OCI-LY3 (cell line): ENCODE measurements at regions not wholly inside any gene's neighbourhood (a gene's known extent, or its start where the extent isn't known, plus 50 kb on each side); places are given as distances from the start of the nearest gene placed in this dataset.

Experiments used
- H2AFZ ChIP-seq: fragments of 200-600, 300-600 bp; shearing (Covaris generic); 2 replicates; pipeline ENCODE4 v1.6.0; 2014; ENCODE audit warnings: antibody characterized with exemption, low read depth, low read length
- H3K27ac ChIP-seq: fragments of 200-600, 300-600 bp; sonication (generic); 2 replicates; pipeline ENCODE4 v1.5.1; 2014; ENCODE audit warnings: mild to moderate bottlenecking, low read length, moderate library complexity, mixed read lengths
- H3K27me3 ChIP-seq: fragments of 200-600, 300-600 bp; sonication (generic); 2 replicates; pipeline ENCODE4 v1.6.1; 2014; ENCODE audit warnings: low read depth, low read length, mixed read lengths
- H3K36me3 ChIP-seq: fragments of 200-600, 300-600 bp; sonication (generic); replicated peaks from 2 replicates; pipeline ENCODE3; 2014; ENCODE audit warnings: low read depth, low read length, mixed read lengths
- H3K4me1 ChIP-seq: fragments of 300-600, 200-600 bp; sonication (generic); 2 replicates; pipeline ENCODE4 v1.6.1; 2014; ENCODE audit warnings: low read length, mixed read lengths
- H3K4me2 ChIP-seq: fragments of 200-600, 300-600 bp; sonication (generic); 2 replicates; pipeline ENCODE4 v1.6.1; 2014; ENCODE audit warnings: low read length, mixed read lengths
- H3K4me3 ChIP-seq: fragments of 300-600, 200-600 bp; sonication (generic); 2 replicates; pipeline ENCODE4 v1.5.1; 2014; ENCODE audit warnings: antibody characterized with exemption, mild to moderate bottlenecking, low read length, moderate library complexity
- H3K79me2 ChIP-seq: fragments of 300-600, 200-600 bp; shearing (Covaris generic); 2 replicates; pipeline ENCODE4 v1.6.1; 2014; ENCODE audit warnings: mild to moderate bottlenecking, low read length, mixed read lengths
- H3K9ac ChIP-seq: fragments of 300-600, 200-600 bp; shearing (Covaris generic); 2 replicates; pipeline ENCODE4 v1.6.0; 2014; ENCODE audit warnings: mild to moderate bottlenecking, low read length, moderate library complexity
- H3K9me3 ChIP-seq: fragments of 200-600, 300-600 bp; shearing (Covaris generic); 2 replicates; pipeline ENCODE4 v1.6.1; 2014; ENCODE audit warnings: low read length, mixed read lengths; ENCODE audit not compliant: insufficient read depth
- H4K20me1 ChIP-seq: fragments of 200-600, 300-600 bp; sonication (generic); 2 replicates; pipeline ENCODE4 v1.6.1; 2016; ENCODE audit warnings: low read length, mixed read lengths; ENCODE audit not compliant: insufficient read depth
- EZH2phosphoT487 ChIP-seq: fragments of 200-600 bp; shearing (Covaris generic); IDR thresholded peaks from 2 replicates; pipeline ENCODE4 v1.6.1; 2018; ENCODE audit warnings: antibody characterized with exemption, mixed run types, low read depth
- TF ChIP-seq, protein P1 (sequence below): fragments of 200-600, 300-600 bp; sonication (generic); IDR thresholded peaks from 2 replicates; pipeline ENCODE4 v1.5.1; 2014; ENCODE audit warnings: antibody characterized with exemption, low read length, low read depth

DNA sequence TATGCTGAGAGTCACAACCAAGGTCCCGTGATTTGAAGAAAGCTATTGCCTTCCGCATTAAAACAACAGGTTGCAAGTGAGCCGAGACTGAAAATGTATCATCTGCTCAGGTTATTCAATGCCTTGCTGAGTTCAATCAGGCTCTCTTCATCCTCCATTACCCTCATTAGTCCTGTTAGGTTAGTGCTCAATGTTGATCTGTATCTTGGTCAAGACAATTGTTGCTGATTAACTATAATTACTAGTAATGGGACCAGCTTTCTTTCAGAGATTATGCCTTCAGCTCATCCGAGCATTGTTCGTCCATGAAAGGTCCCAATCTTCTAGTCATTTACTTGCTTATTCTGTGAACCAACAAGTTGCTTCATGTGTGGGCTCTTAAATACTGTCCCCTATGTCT lies 534.6 kb upstream of the FAM241A start:
- H3K27ac ChIP-seq = no peak overlapping the region
- no peak for TF ChIP-seq EZH2phosphoT487
- TF ChIP-seq, protein P1, sequence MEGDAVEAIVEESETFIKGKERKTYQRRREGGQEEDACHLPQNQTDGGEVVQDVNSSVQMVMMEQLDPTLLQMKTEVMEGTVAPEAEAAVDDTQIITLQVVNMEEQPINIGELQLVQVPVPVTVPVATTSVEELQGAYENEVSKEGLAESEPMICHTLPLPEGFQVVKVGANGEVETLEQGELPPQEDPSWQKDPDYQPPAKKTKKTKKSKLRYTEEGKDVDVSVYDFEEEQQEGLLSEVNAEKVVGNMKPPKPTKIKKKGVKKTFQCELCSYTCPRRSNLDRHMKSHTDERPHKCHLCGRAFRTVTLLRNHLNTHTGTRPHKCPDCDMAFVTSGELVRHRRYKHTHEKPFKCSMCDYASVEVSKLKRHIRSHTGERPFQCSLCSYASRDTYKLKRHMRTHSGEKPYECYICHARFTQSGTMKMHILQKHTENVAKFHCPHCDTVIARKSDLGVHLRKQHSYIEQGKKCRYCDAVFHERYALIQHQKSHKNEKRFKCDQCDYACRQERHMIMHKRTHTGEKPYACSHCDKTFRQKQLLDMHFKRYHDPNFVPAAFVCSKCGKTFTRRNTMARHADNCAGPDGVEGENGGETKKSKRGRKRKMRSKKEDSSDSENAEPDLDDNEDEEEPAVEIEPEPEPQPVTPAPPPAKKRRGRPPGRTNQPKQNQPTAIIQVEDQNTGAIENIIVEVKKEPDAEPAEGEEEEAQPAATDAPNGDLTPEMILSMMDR = no peak
- no peak overlapping the region for H3K9ac ChIP-seq
- no peak overlapping the region for H2AFZ ChIP-seq
- H3K4me1 ChIP-seq = no peaks in the 10 kb centered on the region
- H3K9me3 ChIP-seq = no peaks in the 10 kb centered on the region
- no peak overlapping the region for H3K4me3 ChIP-seq
- no peaks in the 10 kb centered on the region for H4K20me1 ChIP-seq
- H3K36me3 ChIP-seq = no peaks in the 10 kb centered on the region
- H3K4me2 ChIP-seq = no peak overlapping the region
- H3K27me3 ChIP-seq = no peaks in the 10 kb centered on the region
- H3K79me2 ChIP-seq = no peaks in the 10 kb centered on the region

DNA sequence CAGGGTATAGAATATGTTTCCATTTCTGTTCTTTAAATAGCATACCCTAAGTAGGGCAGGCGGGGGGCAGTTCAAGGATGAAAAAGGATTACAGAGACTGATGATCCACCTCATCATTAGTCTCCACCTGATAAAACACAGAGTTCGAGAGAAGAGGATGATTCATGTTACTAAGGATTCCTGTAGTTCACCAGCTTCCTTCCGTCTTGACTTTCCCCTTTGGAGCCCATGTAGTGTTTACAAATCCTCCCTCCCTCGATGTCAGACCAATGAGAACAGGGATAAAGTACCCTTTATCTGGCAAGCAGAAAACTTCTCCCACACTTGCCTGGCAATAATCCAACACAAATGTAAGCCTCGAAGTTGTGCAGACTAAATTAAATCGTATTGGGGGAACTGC lies 526.3 kb upstream of the FAM241A start:
- Histone ChIP-seq H3K79me2 (no peaks in the 10 kb centered on the region), H3K4me1 (no peaks in the 10 kb centered on the region), H3K4me3 (no peak overlapping the region), H3K27ac (no peak overlapping the region), H3K4me2 (no peak overlapping the region), H3K9ac (no peak overlapping the region), H4K20me1 (no peaks in the 10 kb centered on the region), H3K27me3 (no peaks in the 10 kb centered on the region), H2AFZ (no peak overlapping the region), H3K9me3 (no peaks in the 10 kb centered on the region), H3K36me3 (no peaks in the 10 kb centered on the region)
- no peak for TF ChIP-seq EZH2phosphoT487
- TF ChIP-seq, protein P1 = no peak

DNA sequence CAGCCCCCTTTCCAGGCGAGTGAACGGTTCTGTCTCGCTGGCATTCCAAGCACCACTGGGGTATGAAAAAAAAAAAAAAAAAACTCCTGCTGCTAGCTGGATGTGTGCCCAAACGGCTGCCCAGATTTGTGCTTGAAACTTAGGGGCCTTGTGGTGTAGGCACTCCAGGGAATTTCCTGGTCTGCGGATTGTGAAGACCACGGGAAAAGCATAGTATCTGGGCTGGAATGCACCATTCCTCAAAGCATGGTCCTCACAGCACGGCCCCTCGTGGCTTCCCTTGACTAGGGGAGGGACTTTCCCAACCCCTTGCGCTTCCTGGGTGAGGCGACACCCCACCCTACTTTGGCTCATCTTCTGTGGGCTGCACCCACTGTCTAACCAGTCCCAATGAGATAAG lies 516.8 kb upstream of the FAM241A start:
- Histone ChIP-seq H3K4me2 (no peak overlapping the region), H3K27ac (no peak overlapping the region)
- TF ChIP-seq, protein P1 = no peak
- TF ChIP-seq EZH2phosphoT487 = no peak

GRCh38 chr4:111630705-111631104 lies 514.5 kb upstream of the FAM241A start:
- H3K4me3 ChIP-seq = no peak overlapping the region
- H3K79me2 ChIP-seq = no peaks in the 10 kb centered on the region
- TF ChIP-seq, protein P1 = peak; percentile 56
- no peak for TF ChIP-seq EZH2phosphoT487
- no peaks in the 10 kb centered on the region for H3K27me3 ChIP-seq
- no peaks in the 10 kb centered on the region for H3K9me3 ChIP-seq
- H3K36me3 ChIP-seq = no peaks in the 10 kb centered on the region
- no peak overlapping the region for H3K4me2 ChIP-seq
- no peak overlapping the region for H3K9ac ChIP-seq
- no peak overlapping the region for H2AFZ ChIP-seq
- no peak overlapping the region for H3K27ac ChIP-seq
- H4K20me1 ChIP-seq = no peaks in the 10 kb centered on the region
- H3K4me1 ChIP-seq = no peaks in the 10 kb centered on the region

More for the DNA sequence above, 516.8 kb upstream of the FAM241A start:
- Histone ChIP-seq H3K9me3 (no peaks in the 10 kb centered on the region), H3K27me3 (no peaks in the 10 kb centered on the region), H3K4me3 (no peak overlapping the region), H3K36me3 (no peaks in the 10 kb centered on the region), H3K9ac (no peak overlapping the region), H3K79me2 (no peaks in the 10 kb centered on the region), H2AFZ (no peak overlapping the region), H3K4me1 (no peaks in the 10 kb centered on the region), H4K20me1 (no peaks in the 10 kb centered on the region)
